ENCODE measurements at regions not wholly inside any gene's neighbourhood (a gene's known extent, or its start where the extent isn't known, plus 50 kb on each side); places are given as distances from the start of the nearest gene placed in this dataset.

GRCh38 chr5:2658447-2658846, 93.0 kb downstream of the IRX2 start:
- DNase-seq, result no peak

GRCh38 chr5:2657151-2657550, 94.3 kb downstream of the IRX2 start:
- DNase-seq, result no peak

GRCh38 chr5:2656206-2656605, 95.3 kb downstream of the IRX2 start:
- no peak for DNase-seq

GRCh38 chr5:2653991-2654390, 97.5 kb downstream of the IRX2 start:
- DNase-seq, result no peak

- DNase-seq, result no peak
These were observed 100.4 kb downstream of the IRX2 start for GRCh38 chr5:2651116-2651515.

- no peak for DNase-seq
These were observed 108.7 kb downstream of the IRX2 start for GRCh38 chr5:2642684-2643345.

GRCh38 chr5:2640717-2641116, 110.8 kb downstream of the IRX2 start:
- no peak for DNase-seq

GRCh38 chr5:2639425-2639824, 112.1 kb downstream of the IRX2 start:
- no peak for DNase-seq

GRCh38 chr5:2634399-2635176, 116.9 kb downstream of the IRX2 start:
- no peak for DNase-seq

- DNase-seq, result no peak
These were observed 117.5 kb downstream of the IRX2 start for GRCh38 chr5:2633992-2634391.

GRCh38 chr5:2631758-2632157, 119.7 kb downstream of the IRX2 start:
- no peak for DNase-seq

- DNase-seq, result no peak
These were observed 122.4 kb downstream of the IRX2 start for GRCh38 chr5:2629045-2629444.

GRCh38 chr5:2627867-2628266, 123.6 kb downstream of the IRX2 start:
- no peak for DNase-seq

- no peak for DNase-seq
These were observed 124.9 kb downstream of the IRX2 start for GRCh38 chr5:2626572-2626971.

- no peak for DNase-seq
These were observed 128.6 kb downstream of the IRX2 start for GRCh38 chr5:2622866-2623265.

GRCh38 chr5:2621631-2622030, 129.8 kb downstream of the IRX2 start:
- DNase-seq, result no peak

GRCh38 chr5:2619216-2619615, 132.3 kb downstream of the IRX2 start:
- DNase-seq, result no peak

- DNase-seq, result no peak
These were observed 134.0 kb downstream of the IRX2 start for GRCh38 chr5:2617461-2617860.

GRCh38 chr5:2615917-2616316, 135.6 kb downstream of the IRX2 start:
- no peak for DNase-seq

- no peak for DNase-seq
These were observed 136.9 kb downstream of the IRX2 start for GRCh38 chr5:2614571-2614970.

- no peak for DNase-seq
These were observed 139.8 kb downstream of the IRX2 start for GRCh38 chr5:2611659-2612058.

GRCh38 chr5:2610986-2611385, 140.5 kb downstream of the IRX2 start:
- DNase-seq, result no peak

- DNase-seq, result no peak
These were observed 143.1 kb downstream of the IRX2 start for GRCh38 chr5:2608391-2608790.

- DNase-seq, result no peak
These were observed 143.9 kb downstream of the IRX2 start for GRCh38 chr5:2607598-2607997.

All from muscle of arm (tissue), 1 donor.